ENCODE measurements at regions not wholly inside any gene's neighbourhood (a gene's known extent, or its start where the extent isn't known, plus 50 kb on each side); places are given as distances from the start of the nearest gene placed in this dataset.

DNA sequence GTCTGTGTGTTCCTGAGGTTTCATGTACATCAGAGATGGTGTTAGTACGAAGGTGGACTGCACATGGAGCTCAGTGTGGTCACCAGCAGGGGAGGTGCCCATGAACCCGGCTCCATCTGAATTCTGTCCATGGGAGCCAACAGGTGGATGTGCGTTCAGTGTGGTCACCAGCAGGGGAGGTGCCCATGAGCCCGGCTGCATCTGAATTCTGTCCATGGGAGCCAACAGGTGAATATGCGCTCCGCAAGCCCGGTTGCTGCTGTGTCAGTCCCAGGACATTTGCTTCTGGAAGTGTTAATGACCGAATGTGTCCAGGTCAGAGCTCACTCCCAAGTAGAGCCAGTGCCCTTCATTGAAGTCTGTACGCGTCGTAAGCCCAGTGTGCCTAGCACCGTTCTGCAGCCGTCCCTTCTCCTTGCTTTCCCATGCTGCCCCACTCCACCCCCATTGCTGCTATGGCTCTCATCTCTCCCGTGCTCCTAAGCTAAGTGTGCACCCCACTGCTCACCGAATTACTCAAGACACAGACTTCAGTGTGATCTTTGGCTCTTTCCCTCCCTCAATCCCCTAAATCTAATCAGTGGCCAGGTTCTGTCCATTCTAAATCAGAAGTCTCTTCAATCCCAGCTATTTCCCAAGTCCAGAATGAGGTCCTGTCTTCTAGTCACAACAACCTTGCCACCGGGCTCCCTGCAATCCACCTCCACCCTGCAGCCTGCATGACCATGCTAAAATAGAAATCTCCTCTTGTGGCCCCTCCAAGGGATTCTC, 352.4 kb downstream of the TCERG1L start:
- intact Hi-C loops (cut with DNase I), result no loop called here
- Histone ChIP-seq H3K4me3 (no peak overlapping the region), H3K9me3 (no peaks in the 10 kb centered on the region), H3K27ac (no peak overlapping the region), H3K36me3 (no peaks in the 10 kb centered on the region), H3K4me1 (no peaks in the 10 kb centered on the region), H3K27me3 (no peaks in the 10 kb centered on the region)
- WGBS (ENCODE audit: insufficient coverage, low coverage, low lambda C conversion rate, missing lambda C conversion rate), result 77% methylated on average over 5 of the region's 16 CpGs
- TF ChIP-seq POLR2A (IDR thresholded peaks at IDR 0.05), result no peak
- TF ChIP-seq, protein P1, sequence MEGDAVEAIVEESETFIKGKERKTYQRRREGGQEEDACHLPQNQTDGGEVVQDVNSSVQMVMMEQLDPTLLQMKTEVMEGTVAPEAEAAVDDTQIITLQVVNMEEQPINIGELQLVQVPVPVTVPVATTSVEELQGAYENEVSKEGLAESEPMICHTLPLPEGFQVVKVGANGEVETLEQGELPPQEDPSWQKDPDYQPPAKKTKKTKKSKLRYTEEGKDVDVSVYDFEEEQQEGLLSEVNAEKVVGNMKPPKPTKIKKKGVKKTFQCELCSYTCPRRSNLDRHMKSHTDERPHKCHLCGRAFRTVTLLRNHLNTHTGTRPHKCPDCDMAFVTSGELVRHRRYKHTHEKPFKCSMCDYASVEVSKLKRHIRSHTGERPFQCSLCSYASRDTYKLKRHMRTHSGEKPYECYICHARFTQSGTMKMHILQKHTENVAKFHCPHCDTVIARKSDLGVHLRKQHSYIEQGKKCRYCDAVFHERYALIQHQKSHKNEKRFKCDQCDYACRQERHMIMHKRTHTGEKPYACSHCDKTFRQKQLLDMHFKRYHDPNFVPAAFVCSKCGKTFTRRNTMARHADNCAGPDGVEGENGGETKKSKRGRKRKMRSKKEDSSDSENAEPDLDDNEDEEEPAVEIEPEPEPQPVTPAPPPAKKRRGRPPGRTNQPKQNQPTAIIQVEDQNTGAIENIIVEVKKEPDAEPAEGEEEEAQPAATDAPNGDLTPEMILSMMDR (IDR thresholded peaks at IDR 0.05), result no peak
- DNase-seq (no peak), ATAC-seq (no peak)

DNA sequence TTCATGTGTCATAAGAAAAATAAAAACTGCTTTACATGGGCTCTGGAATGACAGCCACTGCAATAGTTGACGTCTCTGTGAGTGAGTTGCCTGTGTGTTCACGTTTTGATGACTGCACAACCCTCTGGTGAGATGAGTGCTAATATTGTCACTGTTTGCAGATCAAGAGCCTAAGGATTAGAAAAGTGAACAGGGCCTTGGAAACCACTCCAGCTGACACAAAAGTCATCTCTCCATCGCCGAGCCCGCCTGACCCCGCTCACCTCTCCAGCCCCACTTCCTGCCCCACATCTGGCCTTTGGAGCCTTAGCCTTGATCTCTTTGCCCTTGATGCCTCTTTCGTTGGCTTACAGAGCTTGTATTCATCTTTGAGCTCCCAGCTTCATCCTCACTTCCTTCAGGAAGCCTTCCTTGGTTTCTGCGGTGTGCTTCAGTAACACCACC, 351.7 kb downstream of the TCERG1L start:
- ATAC-seq (no peak), DNase-seq (no peak)
- WGBS (ENCODE audit: insufficient coverage, low coverage, low lambda C conversion rate, missing lambda C conversion rate), result 45% methylated on average over 4 of the region's 8 CpGs
- TF ChIP-seq, protein P1 (IDR thresholded peaks at IDR 0.05), result no peak
- no peak for TF ChIP-seq POLR2A (IDR thresholded peaks at IDR 0.05)
- H3K4me1 ChIP-seq, result no peaks in the 10 kb centered on the region
- H3K27me3 ChIP-seq, result no peaks in the 10 kb centered on the region
- no peaks in the 10 kb centered on the region for H3K9me3 ChIP-seq
- H3K4me3 ChIP-seq, result no peak overlapping the region
- H3K36me3 ChIP-seq, result no peaks in the 10 kb centered on the region
- intact Hi-C loops (cut with DNase I), result no loop called here
- H3K27ac ChIP-seq, result no peak overlapping the region

DNA sequence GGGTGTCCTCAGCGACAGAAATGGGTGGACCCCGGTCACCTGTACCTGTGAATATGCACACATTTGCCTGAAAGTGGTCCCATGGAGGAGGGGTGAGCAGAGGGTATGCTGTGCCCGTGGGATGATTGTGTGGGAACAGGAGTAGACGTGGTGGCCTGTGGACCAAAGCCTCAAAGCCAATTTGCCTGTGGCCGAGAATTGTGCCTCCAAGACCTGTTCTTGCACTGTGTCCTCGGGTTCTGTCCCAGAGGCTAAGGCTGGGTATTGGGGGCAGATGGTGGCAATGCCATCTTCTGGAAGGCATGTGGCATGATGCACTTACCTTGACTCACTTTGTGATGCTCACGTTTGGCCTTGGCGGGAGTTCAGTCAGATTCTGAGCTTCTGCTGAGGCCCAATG, 351.0 kb downstream of the TCERG1L start:
- 52% methylated on average over 5 of the region's 8 CpGs for WGBS (ENCODE audit: insufficient coverage, low coverage, low lambda C conversion rate, missing lambda C conversion rate)
- Histone ChIP-seq H3K4me1 (no peaks in the 10 kb centered on the region), H3K36me3 (no peaks in the 10 kb centered on the region), H3K27ac (no peak overlapping the region), H3K4me3 (no peak overlapping the region), H3K27me3 (no peaks in the 10 kb centered on the region), H3K9me3 (no peaks in the 10 kb centered on the region)
- TF ChIP-seq, protein P1 (IDR thresholded peaks at IDR 0.05), result no peak
- DNase-seq (no peak), ATAC-seq (no peak)
- intact Hi-C loops (cut with DNase I), result no loop called here

DNA sequence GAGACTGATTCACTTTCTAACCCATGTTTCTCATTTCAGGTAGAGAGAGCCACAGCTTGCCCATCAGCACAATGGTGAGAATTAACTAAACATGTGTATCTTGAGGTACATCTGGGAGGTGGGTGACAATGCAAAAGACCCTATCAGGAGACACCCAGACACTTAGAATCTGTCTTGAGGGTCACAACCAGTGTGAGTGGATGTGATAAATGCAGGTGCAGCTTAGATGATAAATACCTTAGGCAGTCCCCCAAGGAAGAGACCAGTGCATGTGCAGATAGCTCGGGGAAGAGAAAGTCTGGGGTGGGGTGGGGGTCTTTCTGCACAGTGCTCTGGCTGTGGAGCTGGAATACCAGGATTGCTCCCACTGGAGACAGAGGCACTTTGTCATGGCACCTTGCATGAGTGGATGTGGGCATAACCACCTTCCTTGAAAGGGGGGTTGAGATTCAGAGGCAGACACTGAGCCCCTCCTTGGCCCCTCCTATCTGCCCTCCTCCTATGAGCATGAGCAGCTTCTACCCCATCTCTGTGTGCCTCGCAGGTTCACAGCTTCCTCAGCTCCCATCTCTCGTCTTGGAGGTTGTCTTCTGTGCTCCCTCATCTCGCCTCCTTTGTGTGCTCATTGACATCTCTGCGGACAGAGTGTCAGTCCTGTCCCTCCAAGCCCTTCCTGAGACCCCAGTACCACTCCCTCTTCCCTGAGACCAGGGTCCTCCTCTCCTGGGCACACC, 349.8 kb downstream of the TCERG1L start:
- 48% methylated on average over 5 of the region's 5 CpGs for WGBS (ENCODE audit: insufficient coverage, low coverage, low lambda C conversion rate, missing lambda C conversion rate)
- intact Hi-C loops (cut with DNase I), result no loop called here
- TF ChIP-seq POLR2A (IDR thresholded peaks at IDR 0.05), result no peak
- TF ChIP-seq, protein P1 (IDR thresholded peaks at IDR 0.05), result no peak

More for the DNA sequence above, 349.8 kb downstream of the TCERG1L start:
- no peak overlapping the region for H3K4me3 ChIP-seq
- ATAC-seq, result no peak
- no peaks in the 10 kb centered on the region for H3K27me3 ChIP-seq
- no peak for DNase-seq
- H3K4me1 ChIP-seq, result no peaks in the 10 kb centered on the region
- no peaks in the 10 kb centered on the region for H3K36me3 ChIP-seq
- no peaks in the 10 kb centered on the region for H3K9me3 ChIP-seq
- no peak overlapping the region for H3K27ac ChIP-seq

Measured in right lobe of liver (tissue), 6 donors.